ENCODE measurements at regions not wholly inside any gene's neighbourhood (a gene's known extent, or its start where the extent isn't known, plus 50 kb on each side); places are given as distances from the start of the nearest gene placed in this dataset.
"Not testable (repeated sequence)": the region's sequence is repeated elsewhere in the genome, so short reads cannot be mapped to it uniquely, and the experiment has no call there.

DNA sequence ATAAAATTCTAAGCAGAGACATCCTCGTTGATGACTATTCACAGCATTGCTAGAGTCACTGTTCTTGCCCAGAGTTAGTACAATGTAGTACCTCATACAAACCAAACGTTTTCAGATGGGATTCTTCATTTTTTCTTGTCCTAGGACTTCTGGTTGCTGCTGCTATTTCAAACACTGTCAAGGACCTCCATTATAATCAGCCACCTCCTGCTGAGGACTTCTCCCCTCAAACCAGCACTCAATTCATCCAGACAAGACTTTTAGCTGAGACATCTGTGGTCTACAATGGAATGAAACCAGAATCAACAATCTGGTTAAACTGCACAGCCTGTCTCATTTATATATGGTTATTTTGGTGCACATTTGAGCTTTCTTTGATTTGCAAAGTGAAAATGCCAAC lies 1008.8 kb downstream of the STPG2 start:
- H3K4me3 ChIP-seq (ENCODE audit: control insufficient read depth, low read depth, low read length) = no peak overlapping the region
- DNase-seq (ENCODE audit: low read depth) = no peak
- TF ChIP-seq, protein P1, sequence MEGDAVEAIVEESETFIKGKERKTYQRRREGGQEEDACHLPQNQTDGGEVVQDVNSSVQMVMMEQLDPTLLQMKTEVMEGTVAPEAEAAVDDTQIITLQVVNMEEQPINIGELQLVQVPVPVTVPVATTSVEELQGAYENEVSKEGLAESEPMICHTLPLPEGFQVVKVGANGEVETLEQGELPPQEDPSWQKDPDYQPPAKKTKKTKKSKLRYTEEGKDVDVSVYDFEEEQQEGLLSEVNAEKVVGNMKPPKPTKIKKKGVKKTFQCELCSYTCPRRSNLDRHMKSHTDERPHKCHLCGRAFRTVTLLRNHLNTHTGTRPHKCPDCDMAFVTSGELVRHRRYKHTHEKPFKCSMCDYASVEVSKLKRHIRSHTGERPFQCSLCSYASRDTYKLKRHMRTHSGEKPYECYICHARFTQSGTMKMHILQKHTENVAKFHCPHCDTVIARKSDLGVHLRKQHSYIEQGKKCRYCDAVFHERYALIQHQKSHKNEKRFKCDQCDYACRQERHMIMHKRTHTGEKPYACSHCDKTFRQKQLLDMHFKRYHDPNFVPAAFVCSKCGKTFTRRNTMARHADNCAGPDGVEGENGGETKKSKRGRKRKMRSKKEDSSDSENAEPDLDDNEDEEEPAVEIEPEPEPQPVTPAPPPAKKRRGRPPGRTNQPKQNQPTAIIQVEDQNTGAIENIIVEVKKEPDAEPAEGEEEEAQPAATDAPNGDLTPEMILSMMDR (conservative IDR thresholded peaks at IDR 0.05; ENCODE audit: control insufficient read depth, insufficient read depth, low read depth, low read length) = no peak

DNA sequence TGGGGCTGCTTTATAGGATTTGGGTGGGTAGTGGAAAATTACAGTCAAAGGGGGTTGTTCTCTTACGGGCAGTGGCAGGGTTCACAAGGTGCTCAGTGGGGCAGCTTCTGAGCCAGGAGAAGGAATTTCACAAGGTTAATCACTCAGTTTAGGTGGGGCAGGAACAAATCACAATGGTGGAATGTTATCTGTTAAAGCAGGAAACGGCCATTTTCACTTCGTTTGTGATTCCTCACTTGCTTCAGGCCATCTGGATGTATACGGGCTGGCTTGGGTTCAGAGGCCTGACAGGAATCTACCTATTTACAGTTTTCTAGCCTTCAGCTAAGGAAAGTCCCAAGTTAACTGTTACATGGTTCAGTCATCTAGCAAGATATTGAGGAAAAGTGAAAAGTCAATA lies 1003.5 kb downstream of the STPG2 start:
- H3K4me3 ChIP-seq (ENCODE audit: control insufficient read depth, low read depth, low read length) = no peak overlapping the region
- no peak for DNase-seq (ENCODE audit: low read depth)
- TF ChIP-seq, protein P1 (conservative IDR thresholded peaks at IDR 0.05; ENCODE audit: control insufficient read depth, insufficient read depth, low read depth, low read length) = no peak

DNA sequence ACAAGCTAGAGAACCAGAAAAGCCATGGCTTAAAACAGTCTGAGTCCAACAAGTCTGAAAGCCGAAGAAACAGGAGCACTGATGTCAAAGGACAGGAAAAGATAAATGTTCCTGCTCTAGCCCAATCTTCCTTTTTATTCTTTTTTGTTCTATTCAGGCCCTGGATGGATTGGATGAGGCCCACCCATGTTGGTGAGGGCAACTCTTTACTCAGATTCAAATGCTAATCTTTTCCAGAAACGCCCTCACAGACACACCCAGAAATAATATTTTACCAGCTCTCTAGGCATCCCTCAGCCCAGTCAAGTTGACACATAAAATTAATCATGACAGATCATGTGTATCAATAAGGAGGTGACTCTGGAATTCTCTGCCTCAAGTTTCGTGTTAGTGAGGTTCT lies 1002.7 kb downstream of the STPG2 start:
- no peak overlapping the region for H3K4me3 ChIP-seq (ENCODE audit: control insufficient read depth, low read depth, low read length)
- no peak for DNase-seq (ENCODE audit: low read depth)
- TF ChIP-seq, protein P1 (conservative IDR thresholded peaks at IDR 0.05; ENCODE audit: control insufficient read depth, insufficient read depth, low read depth, low read length) = no peak

DNA sequence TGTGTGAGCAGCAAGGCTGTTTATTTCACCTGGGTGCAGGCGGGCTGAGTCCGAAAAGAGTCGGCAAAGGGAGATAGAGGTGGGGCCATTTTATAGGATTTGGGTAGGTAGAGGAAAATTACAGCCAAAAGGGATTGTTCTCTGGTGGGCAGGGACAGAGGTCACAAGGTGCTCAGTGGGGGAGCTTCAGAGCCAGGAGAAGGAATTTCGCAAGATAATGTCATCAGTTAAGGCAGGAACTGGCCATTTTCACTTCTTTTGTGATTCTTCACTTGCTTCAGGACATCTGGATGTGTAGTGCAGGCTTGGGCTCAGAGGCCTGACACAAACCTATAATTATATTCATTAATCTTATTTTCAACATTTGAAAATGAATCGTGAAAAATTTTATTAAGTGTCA lies 1001.9 kb downstream of the STPG2 start:
- DNase-seq (ENCODE audit: low read depth); H3K4me3 ChIP-seq (ENCODE audit: control insufficient read depth, low read depth, low read length): not testable (repeated sequence)

DNA sequence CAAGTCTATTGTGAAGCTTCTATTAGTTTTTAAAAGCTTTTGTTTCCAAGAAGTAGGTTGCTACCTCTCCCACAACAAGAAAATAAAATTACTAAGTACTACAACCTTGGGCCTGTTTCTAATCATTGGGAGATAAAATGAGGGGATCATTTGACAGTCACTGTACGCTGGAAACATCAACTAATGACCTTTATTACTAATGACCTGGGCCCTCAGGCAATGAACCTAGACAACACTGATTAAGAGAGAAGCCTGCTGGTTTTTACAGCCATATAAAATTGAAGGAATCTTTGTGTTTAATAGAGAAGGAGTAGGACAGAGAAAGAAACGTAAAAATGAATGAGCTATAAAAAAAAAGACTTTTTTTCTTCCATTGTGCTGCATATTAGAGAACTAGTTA lies 1000.9 kb downstream of the STPG2 start:
- no peak for DNase-seq (ENCODE audit: low read depth)
- TF ChIP-seq, protein P1 (conservative IDR thresholded peaks at IDR 0.05; ENCODE audit: control insufficient read depth, insufficient read depth, low read depth, low read length) = no peak
- no peak overlapping the region for H3K4me3 ChIP-seq (ENCODE audit: control insufficient read depth, low read depth, low read length)

DNA sequence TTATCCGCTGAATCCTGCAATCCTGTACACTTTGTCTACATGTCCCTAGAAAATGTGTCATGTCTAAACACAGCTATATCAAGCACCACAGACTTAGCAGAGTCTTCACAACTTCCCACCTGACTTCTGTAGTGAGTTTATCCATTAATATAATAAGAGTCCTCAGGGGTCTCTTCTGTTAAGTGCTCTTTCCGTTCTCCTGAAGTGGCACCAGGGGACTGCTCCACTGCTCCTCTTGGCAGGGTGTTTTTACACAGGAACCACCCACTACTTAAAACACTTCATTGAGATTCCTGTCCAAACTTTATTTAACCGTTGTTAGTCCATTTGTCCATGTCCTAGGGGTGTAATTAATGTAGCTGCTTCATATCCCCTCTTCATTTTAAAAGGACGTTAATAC lies 1000.4 kb downstream of the STPG2 start:
- no peak for DNase-seq (ENCODE audit: low read depth)
- H3K4me3 ChIP-seq (ENCODE audit: control insufficient read depth, low read depth, low read length) = no peak overlapping the region
- TF ChIP-seq, protein P1 (conservative IDR thresholded peaks at IDR 0.05; ENCODE audit: control insufficient read depth, insufficient read depth, low read depth, low read length) = no peak

DNA sequence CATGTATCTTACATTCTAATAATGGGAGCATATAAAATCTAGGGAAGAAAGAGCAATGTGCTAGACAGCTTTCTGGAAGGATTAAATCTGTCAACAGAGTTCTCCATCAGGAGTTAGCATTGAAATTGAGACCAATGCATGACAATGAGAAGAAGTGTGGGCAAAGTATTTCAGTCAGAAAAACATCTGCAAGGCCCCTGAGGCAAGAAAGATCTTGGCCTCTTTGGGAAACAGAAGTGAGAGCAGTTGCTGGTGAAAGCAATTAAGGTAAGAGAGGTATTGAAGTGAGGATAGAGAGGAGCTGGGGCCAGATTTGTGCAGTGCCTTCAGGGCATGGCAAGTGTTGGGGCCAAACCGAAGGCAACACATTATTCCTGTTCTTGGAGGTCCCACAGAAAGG lies 999.1 kb downstream of the STPG2 start:
- H3K4me3 ChIP-seq (ENCODE audit: control insufficient read depth, low read depth, low read length) = no peak overlapping the region
- TF ChIP-seq, protein P1 (conservative IDR thresholded peaks at IDR 0.05; ENCODE audit: control insufficient read depth, insufficient read depth, low read depth, low read length) = no peak
- no peak for DNase-seq (ENCODE audit: low read depth)

Measured in fibroblast of mammary gland (primary cell).